NOMO-1 (cell line): ENCODE measurements at regions not wholly inside any gene's neighbourhood (a gene's known extent, or its start where the extent isn't known, plus 50 kb on each side); places are given as distances from the start of the nearest gene placed in this dataset.

ENCODE experiments used
- DNase-seq, 2 experiments: peaks; one replicate each; lab custom pipeline; 2025; ENCODE audit not compliant: unreplicated experiment in 2 of 2; lab: John Stamatoyannopoulos, UW

GRCh38 chr4:61024610-61025009 lies 175.5 kb upstream of the ADGRL3 start:
- no peak for DNase-seq

DNA sequence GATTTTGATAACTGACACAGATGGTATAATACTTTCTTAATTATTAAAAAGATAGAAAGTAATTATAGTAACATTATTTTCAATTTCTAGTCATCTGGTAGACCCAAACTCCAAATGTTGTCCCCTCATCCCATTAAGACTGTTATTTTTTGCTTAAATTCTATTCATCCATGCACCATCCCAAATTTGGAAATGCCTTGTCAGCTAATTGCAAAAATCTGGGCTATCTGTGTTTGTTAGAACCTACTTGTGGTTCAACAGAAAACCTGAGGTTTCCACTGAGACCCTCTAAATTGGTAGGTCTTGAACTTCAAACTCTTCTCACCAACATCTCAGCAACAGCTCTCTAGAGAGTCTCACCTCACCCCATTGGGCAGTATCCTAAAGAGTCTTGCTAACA lies 172.2 kb upstream of the ADGRL3 start:
- no peak for DNase-seq

DNA sequence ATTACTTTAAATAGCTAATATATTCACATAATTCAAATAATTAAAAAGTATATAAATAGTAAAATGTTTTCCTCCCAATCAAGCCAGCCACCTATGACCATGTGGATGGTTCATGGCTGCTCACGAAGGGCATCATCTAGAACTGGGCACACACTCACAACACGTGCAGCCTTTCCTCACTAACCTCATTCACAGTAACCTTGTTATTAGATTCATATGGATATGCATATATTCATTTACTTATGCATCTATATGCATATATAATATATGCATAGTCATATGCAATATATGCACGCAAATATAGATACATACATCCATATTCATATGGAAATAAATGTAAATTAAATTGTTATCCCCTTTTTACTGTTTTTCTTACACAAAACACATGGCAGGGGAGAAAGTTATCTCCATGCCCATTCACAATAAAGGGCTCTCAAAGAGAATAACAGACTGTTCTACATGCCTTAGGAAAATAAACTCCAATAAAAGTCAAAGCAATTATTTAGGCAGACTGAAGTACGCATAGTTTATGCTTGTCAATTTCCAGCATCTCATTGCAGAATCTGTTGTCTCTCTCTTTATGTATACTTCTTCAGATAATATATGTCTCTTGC lies 163.9 kb upstream of the ADGRL3 start:
- DNase-seq: no peak

- DNase-seq: peak in 1 of 2 experiments; percentile 0
Observed at GRCh38 chr4:61041527-61041926, 158.6 kb upstream of the ADGRL3 start.

GRCh38 chr4:61044837-61045236 lies 155.3 kb upstream of the ADGRL3 start:
- no peak for DNase-seq

DNA sequence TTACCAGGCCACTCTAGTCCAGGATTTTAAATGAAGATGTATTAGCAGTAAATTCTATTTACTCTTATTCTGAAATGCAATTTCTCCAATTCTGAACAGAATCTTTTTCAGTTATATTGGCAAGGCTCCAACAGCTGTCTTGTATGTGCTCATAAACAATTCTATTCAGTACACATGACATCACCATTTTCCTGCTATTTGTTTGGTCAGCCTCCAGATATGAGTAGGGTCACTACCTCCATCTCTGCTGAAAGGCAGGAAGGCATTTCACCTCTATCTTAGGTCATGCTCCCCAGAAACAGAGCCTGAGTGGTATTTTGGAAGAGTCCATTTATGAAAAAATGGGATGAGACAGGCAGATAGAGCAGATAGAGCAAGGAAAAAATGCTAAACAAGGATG lies 151.1 kb upstream of the ADGRL3 start:
- no peak for DNase-seq

DNA sequence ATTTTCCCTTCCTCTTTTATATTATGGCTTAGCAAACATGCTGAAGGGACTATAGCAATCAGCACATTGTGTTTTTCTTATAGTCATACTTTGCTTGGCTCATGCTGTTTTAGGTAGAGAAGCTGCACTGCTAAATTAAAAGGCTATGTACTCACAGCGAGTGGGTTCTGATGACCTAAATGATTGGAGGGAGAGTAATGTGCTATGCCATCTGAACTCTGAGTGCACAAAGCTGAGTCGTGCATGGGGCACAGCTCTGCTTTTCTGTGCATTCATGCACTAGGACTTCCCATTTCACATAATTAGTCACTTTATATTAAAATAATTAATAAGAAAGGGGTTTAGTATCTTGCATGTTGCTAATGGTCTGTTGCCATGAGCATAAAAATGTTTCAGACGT lies 132.7 kb upstream of the ADGRL3 start:
- DNase-seq: no peak

GRCh38 chr4:61068060-61068459 lies 132.1 kb upstream of the ADGRL3 start:
- no peak for DNase-seq

DNA sequence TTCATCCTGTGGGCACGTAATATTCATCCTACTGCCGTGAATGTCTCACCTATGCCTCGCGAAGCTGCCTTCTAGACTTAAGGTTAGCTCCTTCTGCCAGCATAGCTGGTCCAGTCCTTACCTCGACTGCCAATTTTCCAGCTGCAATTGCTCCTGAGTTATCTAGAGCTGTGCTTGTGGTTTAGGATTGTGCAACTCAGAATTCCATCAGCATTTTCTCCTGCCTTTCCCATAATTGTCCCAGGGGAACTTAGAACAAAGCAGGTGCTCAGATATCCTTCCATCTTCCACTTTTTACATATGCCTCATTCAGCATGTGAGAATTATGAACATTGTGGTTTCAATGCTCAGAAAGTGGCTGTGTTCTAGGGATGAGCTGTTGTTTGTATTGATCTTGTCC lies 131.4 kb upstream of the ADGRL3 start:
- no peak for DNase-seq

- DNase-seq: no peak
Observed at GRCh38 chr4:61070269-61070668, 129.9 kb upstream of the ADGRL3 start.

DNA sequence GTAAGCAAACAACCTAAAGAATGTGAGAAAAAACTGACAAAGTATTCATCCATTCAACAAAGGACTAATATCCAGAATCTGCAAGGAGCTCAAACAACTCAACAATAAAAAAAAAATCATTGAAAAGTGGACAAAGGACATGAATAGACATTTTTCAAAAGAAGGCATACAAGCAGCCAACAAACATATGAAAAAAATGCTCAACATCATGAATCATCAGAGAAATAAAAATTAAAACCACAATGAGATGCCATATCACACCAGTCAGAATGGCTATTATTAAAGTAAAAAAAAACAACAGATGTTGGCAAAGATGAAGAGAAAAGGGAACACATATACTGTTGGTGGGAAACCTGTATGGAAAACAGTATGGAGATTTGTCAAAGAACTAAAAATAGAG lies 120.7 kb upstream of the ADGRL3 start:
- no peak for DNase-seq

- DNase-seq: no peak
Observed at GRCh38 chr4:61079976-61080375, 120.2 kb upstream of the ADGRL3 start.

DNA sequence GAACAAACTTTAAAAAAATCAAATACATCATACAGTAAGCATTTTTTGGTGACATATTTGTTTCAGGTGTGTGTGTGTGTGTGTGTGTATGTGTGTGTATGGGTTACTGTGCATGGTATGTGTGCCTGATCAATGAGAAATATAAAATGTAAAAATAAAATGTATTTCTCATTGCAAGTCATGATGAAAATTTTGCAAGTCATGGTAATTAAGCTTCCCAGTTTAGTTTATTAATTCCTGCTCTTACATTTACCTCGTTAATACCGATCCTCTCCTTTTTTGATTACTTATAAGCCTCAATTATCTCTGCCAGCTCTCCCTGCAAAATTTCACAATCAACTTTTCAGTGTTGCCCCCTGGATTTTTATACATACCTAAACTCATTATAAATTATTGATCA lies 114.6 kb upstream of the ADGRL3 start:
- no peak for DNase-seq

DNA sequence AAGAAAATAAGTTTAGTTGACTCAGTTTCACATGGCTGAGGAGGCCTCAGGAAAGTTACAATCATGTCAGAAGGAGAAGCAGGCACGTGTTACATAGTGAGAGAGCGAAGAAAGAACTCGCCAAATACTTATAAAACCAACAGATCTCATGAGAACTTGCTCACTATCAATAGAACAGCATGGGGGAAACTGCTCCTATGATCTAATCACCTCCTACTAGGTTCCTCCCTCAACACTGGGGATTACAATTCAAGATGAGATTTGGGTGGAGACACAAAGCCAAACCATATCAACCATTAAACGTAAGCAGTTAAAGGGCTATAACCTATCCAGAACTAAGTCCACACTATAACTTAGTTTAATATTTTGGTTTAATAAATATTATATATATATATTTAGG lies 113.8 kb upstream of the ADGRL3 start:
- no peak for DNase-seq

DNA sequence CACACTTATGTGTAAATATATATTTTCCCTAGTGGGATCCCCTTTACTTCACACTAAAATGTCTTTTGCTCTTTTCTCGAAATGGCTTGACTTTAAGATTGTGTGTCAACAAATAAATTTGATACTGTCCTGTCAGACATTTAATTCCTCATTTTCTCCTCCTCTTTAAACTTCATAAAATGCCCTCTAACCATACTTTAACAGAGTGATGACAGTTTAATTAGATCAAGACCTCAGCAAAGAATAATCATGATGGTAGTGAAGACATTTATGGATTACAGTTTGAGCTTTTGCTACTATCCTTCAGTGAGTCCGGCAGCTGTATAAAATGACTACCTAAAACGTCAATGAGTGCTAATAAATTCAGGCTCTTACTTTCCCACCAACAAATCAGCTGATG lies 113.1 kb upstream of the ADGRL3 start:
- DNase-seq: no peak

DNA sequence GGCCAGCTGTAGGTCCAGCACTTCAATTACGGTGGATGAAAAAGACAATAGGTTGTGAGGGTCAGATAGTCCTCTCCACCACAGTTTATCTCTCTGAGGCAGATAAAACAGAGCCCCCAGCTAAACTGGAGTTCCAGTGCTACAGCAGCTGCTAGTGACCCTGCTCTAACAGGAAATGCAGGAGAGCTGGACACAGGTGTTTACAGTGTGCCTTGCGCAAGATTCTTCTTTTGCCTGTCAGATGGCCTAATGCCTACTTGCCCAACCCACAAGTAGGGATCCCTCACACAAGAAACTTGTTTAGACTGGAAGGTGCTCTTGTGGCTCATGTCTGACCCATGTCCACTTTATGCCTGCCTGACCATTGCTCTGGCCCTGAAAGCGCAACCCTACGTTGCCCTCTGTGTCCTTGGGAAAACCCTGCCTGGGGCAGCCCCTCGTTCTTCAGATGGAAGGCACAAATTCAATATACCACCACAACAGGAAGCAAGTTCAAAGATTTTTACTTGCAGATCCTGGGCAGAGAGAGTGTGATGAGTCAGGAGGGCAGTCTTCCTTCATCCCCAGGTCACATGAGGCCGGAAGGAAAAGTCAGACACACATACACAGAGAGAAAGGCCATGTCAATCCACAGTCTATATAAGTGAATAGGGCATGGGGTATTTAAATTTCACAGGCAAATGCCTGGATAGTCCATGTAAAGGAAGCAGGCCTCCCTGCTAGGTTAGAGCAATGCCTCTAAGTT lies 105.1 kb upstream of the ADGRL3 start:
- no peak for DNase-seq

- DNase-seq: no peak
Observed at GRCh38 chr4:61128682-61129081, 71.4 kb upstream of the ADGRL3 start.

GRCh38 chr4:61129971-61130370 lies 70.2 kb upstream of the ADGRL3 start:
- no peak for DNase-seq

- no peak for DNase-seq
Observed at GRCh38 chr4:61143461-61143860, 56.7 kb upstream of the ADGRL3 start.

GRCh38 chr4:61149278-61149677 lies 50.8 kb upstream of the ADGRL3 start:
- no peak for DNase-seq
